ENCODE measurements at regions not wholly inside any gene's neighbourhood (a gene's known extent, or its start where the extent isn't known, plus 50 kb on each side); places are given as distances from the start of the nearest gene placed in this dataset.
"Not testable (repeated sequence)": the region's sequence is repeated elsewhere in the genome, so short reads cannot be mapped to it uniquely, and the experiment has no call there.

GRCh38 chr3:163521261-163521660, 1557.0 kb downstream of the SI start:
- Histone ChIP-seq H3K4me2 (no peak overlapping the region), H3K4me3 (no peak overlapping the region), H3K36me3 (no peaks in the 10 kb centered on the region), H4K20me1 (no peaks in the 10 kb centered on the region), H3K4me1 (no peaks in the 10 kb centered on the region), H3K27ac (no peak overlapping the region), H3K27me3 (no peaks in the 10 kb centered on the region), H3K9ac (no peak overlapping the region), H3K9me3 (no peaks in the 10 kb centered on the region)
- no peak for TF ChIP-seq Cebpa-rat (IDR thresholded peaks at IDR 0.05)

DNA sequence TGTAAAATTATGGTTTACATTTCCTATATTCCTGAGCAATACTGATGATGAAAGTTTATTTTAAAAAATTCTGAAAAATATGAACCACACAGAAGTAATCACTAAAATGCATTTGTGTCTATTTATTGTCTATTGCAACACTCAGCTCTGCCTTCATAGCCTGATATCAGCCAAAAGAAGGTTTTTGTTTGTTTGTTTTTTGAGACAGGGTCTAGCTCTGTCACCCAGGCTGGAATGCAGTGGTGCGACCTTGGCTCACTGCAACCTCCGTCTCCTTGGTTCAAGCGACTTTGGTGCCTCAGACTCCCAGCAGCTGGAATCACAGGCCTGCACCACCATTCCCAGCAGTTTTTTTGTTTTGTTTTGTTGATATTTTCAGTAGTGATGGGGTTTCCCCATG, 1560.2 kb downstream of the SI start:
- H3K9ac ChIP-seq: no peak overlapping the region
- H3K9me3 ChIP-seq: no peaks in the 10 kb centered on the region
- no peak for TF ChIP-seq Cebpa-rat (IDR thresholded peaks at IDR 0.05)
- no peaks in the 10 kb centered on the region for H3K27me3 ChIP-seq
- peaks cover 5% of the 10 kb centered on the region; the same call in 1 of the 2 replicates for H3K4me1 ChIP-seq
- H4K20me1 ChIP-seq: no peaks in the 10 kb centered on the region
- H3K36me3 ChIP-seq: no peaks in the 10 kb centered on the region
- no peak overlapping the region for H3K4me3 ChIP-seq
- no peak overlapping the region for H3K4me2 ChIP-seq
- no peak overlapping the region for H3K27ac ChIP-seq

GRCh38 chr3:163513149-163513657, 1565.1 kb downstream of the SI start:
- Histone ChIP-seq H4K20me1 (no peaks in the 10 kb centered on the region), H3K27ac (no peak overlapping the region), H3K4me3 (no peak overlapping the region), H3K9me3 (no peaks in the 10 kb centered on the region), H3K27me3 (no peaks in the 10 kb centered on the region), H3K9ac (no peak overlapping the region), H3K4me2 (no peak overlapping the region), H3K36me3 (no peaks in the 10 kb centered on the region), H3K4me1 (peaks cover 5% of the 10 kb centered on the region; the same call in 1 of the 2 replicates)
- TF ChIP-seq Cebpa-rat (IDR thresholded peaks at IDR 0.05): no peak

- no peak overlapping the region for H3K4me3 ChIP-seq
- H3K9ac ChIP-seq: no peak overlapping the region
- H3K27me3 ChIP-seq: no peaks in the 10 kb centered on the region
- H3K9me3 ChIP-seq: no peaks in the 10 kb centered on the region
- TF ChIP-seq Cebpa-rat (IDR thresholded peaks at IDR 0.05): no peak
- H3K4me2 ChIP-seq: no peak overlapping the region
- H3K27ac ChIP-seq: no peak overlapping the region
- H4K20me1 ChIP-seq: no peaks in the 10 kb centered on the region
- no peaks in the 10 kb centered on the region for H3K36me3 ChIP-seq
- H3K4me1 ChIP-seq: peaks cover 1% of the 10 kb centered on the region; the same call in 1 of the 2 replicates
Observed at GRCh38 chr3:163508206-163508605, 1570.1 kb downstream of the SI start.

DNA sequence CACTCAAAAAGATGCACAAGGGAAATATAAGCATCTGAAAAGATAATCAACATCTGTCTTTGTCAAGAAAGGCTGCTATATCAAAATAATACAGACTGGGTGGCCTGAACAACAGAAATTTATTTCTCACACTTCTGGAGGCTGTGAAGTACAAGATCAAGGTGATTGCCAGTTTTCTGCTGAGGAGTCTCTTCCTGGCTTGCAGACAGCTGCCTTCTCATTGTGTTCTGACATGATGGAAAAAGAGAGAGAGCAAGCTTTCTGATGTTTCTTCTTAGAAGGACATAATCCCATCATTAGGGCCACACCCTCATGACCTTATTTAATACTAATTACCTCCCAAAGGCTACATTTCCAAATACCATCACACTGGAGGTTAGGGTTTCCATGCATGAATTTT, 1573.3 kb downstream of the SI start:
- no peaks in the 10 kb centered on the region for H3K9me3 ChIP-seq
- H3K9ac ChIP-seq: no peak overlapping the region
- TF ChIP-seq Cebpa-rat (IDR thresholded peaks at IDR 0.05): no peak
- H4K20me1 ChIP-seq: no peaks in the 10 kb centered on the region
- no peak overlapping the region for H3K27ac ChIP-seq
- no peaks in the 10 kb centered on the region for H3K4me1 ChIP-seq
- H3K36me3 ChIP-seq: no peaks in the 10 kb centered on the region
- H3K27me3 ChIP-seq: no peaks in the 10 kb centered on the region
- no peak overlapping the region for H3K4me3 ChIP-seq
- H3K4me2 ChIP-seq: no peak overlapping the region

DNA sequence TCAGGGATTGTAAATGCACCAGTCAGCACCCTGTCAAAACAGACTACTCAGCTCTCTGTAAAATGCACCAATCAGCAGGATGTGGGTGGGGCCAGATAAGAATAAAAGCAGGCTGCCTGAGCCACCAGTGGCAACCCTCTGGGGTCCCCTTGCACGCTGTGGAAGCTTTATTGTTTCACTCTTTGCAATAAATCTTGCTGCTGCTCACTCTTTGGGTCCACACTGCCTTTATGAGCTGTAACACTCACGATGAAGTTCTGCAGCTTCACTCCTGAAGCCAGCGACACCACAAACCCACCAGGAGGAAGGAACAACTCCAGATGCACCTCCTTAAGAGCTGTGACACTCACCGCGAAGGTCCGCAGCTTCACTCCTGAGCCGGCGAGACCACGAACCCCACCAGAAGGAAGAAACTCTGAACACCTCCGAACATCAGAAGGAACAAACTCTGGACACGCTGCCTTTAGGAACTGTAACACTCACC, 1578.5 kb downstream of the SI start:
- H3K27ac ChIP-seq, H3K27me3 ChIP-seq, H3K4me3 ChIP-seq, H3K4me2 ChIP-seq, H3K9me3 ChIP-seq, H4K20me1 ChIP-seq, H3K9ac ChIP-seq, H3K4me1 ChIP-seq, H3K36me3 ChIP-seq: not testable (repeated sequence)

DNA sequence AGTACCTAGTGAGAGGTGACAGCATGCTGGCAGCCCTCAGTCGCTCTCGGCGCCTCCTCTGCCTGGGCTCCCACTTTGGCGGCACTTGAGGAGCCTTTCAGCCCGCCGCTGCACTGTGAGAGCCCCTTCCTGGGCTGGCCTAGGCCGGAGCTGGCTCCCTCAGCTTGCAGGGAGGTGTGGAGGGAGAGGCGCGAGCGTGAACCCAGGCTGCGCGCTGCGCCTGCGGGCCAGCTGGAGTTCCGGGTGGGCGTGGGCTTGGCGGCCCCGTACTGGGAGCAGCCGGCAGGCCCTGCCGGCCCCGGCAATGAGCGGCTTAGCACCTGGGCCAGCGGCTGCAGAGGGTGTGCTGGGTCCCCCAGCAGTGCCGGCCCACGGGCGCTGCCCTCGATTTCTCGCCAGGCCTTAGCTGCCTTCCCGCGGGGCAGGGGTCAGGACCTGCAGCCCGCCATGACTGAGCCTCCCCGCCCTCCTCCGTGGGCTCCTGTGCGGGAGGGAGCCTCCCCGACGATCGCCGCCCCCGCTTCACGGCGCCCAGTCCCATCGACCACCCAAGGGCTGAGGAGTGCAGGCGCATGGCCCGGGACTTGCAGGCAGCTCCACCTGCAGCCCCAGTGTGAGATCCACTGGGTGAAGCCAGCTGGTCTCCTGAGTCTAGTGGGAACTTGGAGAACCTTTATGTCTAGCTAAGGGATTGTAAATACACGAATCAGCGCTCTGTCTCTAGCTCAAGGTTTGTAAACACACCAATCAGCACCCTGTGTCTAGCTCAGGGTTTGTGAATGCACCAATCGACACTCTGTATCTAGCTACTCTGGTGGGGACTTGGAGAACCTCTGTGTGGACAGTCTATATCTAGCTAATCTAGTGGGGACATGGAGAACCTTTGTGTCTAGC, 1579.2 kb downstream of the SI start:
- H3K36me3 ChIP-seq, H3K4me1 ChIP-seq, H3K4me2 ChIP-seq, H3K27me3 ChIP-seq, H3K9me3 ChIP-seq, H3K27ac ChIP-seq, H4K20me1 ChIP-seq, H3K4me3 ChIP-seq, H3K9ac ChIP-seq: not testable (repeated sequence)

DNA sequence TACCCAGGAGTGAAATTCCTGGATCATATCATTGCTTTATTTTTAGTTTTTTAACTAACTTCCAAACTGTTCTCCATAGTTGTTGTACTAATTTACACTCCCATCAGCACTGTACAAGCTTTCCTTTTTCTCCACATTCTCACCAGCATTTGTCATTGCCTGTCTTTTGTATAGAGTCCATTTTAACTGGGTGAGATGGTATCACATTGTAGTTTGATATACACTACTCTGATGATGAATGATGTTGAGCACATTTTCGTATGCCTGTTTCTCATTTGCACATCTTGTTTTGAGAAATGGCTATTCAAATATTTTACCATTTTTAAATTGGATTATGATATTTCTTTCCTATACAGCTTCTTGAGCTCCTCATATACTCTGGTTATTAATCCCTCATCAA, 1586.6 kb downstream of the SI start:
- Histone ChIP-seq H3K4me1 (no peaks in the 10 kb centered on the region), H3K9me3 (no peaks in the 10 kb centered on the region), H3K27me3 (no peaks in the 10 kb centered on the region), H4K20me1 (no peaks in the 10 kb centered on the region), H3K9ac (no peak overlapping the region), H3K36me3 (no peaks in the 10 kb centered on the region), H3K4me2 (no peak overlapping the region), H3K4me3 (no peak overlapping the region), H3K27ac (no peak overlapping the region)
- TF ChIP-seq Cebpa-rat (IDR thresholded peaks at IDR 0.05): no peak

DNA sequence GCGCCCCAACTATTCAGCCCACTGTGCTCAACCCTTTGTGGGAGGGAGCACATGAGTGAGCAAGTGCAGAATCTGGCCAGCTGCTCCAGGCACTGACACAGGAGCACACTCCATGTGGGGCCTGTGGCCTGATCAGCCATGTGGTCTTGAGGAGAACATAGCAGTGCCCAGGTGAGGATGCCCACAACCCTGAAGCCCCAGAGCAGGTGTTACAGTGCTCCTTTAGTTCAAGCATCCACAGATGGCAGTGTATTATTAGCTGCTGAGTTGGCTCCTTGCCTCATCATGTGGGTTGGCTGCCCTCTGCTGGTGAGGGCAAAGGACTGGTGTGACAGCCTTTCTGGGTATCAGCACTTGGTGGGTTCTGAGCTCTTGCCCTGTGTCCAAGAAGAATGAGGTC, 1588.2 kb downstream of the SI start:
- Histone ChIP-seq H3K4me3 (no peak overlapping the region), H3K9me3 (no peaks in the 10 kb centered on the region), H3K27me3 (no peaks in the 10 kb centered on the region), H3K4me2 (no peak overlapping the region), H4K20me1 (no peaks in the 10 kb centered on the region), H3K27ac (no peak overlapping the region), H3K9ac (no peak overlapping the region), H3K4me1 (no peaks in the 10 kb centered on the region), H3K36me3 (no peaks in the 10 kb centered on the region)
- no peak for TF ChIP-seq Cebpa-rat (IDR thresholded peaks at IDR 0.05)

GRCh38 chr3:163482695-163483094, 1595.6 kb downstream of the SI start:
- Histone ChIP-seq H3K27ac (no peak overlapping the region), H3K36me3 (no peaks in the 10 kb centered on the region), H3K4me2 (no peak overlapping the region), H3K9ac (no peak overlapping the region), H3K4me1 (no peaks in the 10 kb centered on the region), H3K9me3 (no peaks in the 10 kb centered on the region), H4K20me1 (no peaks in the 10 kb centered on the region), H3K27me3 (no peaks in the 10 kb centered on the region), H3K4me3 (no peak overlapping the region)
- TF ChIP-seq Cebpa-rat (IDR thresholded peaks at IDR 0.05): no peak

All from BLaER1 (cell line).